ENCODE measurements at regions not wholly inside any gene's neighbourhood (a gene's known extent, or its start where the extent isn't known, plus 50 kb on each side); places are given as distances from the start of the nearest gene placed in this dataset.

GRCh38 chr14:89489761-89490437 lies 72.9 kb upstream of the FOXN3 start:
- peaks cover 4% of the 10 kb centered on the region for H3K27me3 ChIP-seq (ENCODE audit: insufficient read depth, low read length)
- peak; percentile 62 for DNase-seq (ENCODE audit: insufficient read length, low spot score, missing footprints)
- H3K27ac ChIP-seq (ENCODE audit: low read depth, low read length) = no peak overlapping the region
- peak overlapping the region; percentile 32 for H2AFZ ChIP-seq (ENCODE audit: low read length)
- H3K9me3 ChIP-seq (ENCODE audit: low read depth, low read length) = no peaks in the 10 kb centered on the region
- H3K4me2 ChIP-seq (ENCODE audit: insufficient read depth, low read length) = peak overlapping the region; percentile 58
- H3K4me1 ChIP-seq (ENCODE audit: insufficient read depth, low read length) = no peaks in the 10 kb centered on the region
- H3K4me3 ChIP-seq (ENCODE audit: insufficient read depth, low read length) = peak overlapping the region; percentile 47
- no peaks in the 10 kb centered on the region for H3K79me2 ChIP-seq (ENCODE audit: insufficient read depth, low read length)
- no peak for TF ChIP-seq CTCF (IDR thresholded peaks at IDR 0.05; ENCODE audit: extremely low read depth, low read depth, low read length)
- H4K20me1 ChIP-seq (ENCODE audit: insufficient read depth, low read length) = peaks cover 2% of the 10 kb centered on the region
- H3K36me3 ChIP-seq (ENCODE audit: insufficient read depth, low read length) = no peaks in the 10 kb centered on the region

- Histone ChIP-seq H3K4me3 (ENCODE audit: insufficient read depth, low read length) (no peak overlapping the region), H4K20me1 (ENCODE audit: insufficient read depth, low read length) (no peaks in the 10 kb centered on the region), H3K36me3 (ENCODE audit: insufficient read depth, low read length) (no peaks in the 10 kb centered on the region), H3K4me2 (ENCODE audit: insufficient read depth, low read length) (no peak overlapping the region), H3K4me1 (ENCODE audit: insufficient read depth, low read length) (no peaks in the 10 kb centered on the region), H3K27me3 (ENCODE audit: insufficient read depth, low read length) (no peaks in the 10 kb centered on the region), H3K79me2 (ENCODE audit: insufficient read depth, low read length) (no peaks in the 10 kb centered on the region), H3K27ac (ENCODE audit: low read depth, low read length) (no peak overlapping the region), H3K9me3 (ENCODE audit: low read depth, low read length) (no peaks in the 10 kb centered on the region), H2AFZ (ENCODE audit: low read length) (no peak overlapping the region)
- TF ChIP-seq CTCF (IDR thresholded peaks at IDR 0.05; ENCODE audit: extremely low read depth, low read depth, low read length) = no peak
- DNase-seq (ENCODE audit: insufficient read length, low spot score, missing footprints) = no peak
Measured at GRCh38 chr14:89486961-89487360, 69.9 kb upstream of the FOXN3 start.

GRCh38 chr14:89486505-89486904 lies 69.5 kb upstream of the FOXN3 start:
- DNase-seq (ENCODE audit: insufficient read length, low spot score, missing footprints) = no peak
- no peaks in the 10 kb centered on the region for H3K9me3 ChIP-seq (ENCODE audit: low read depth, low read length)
- no peaks in the 10 kb centered on the region for H3K4me1 ChIP-seq (ENCODE audit: insufficient read depth, low read length)

GRCh38 chr14:89485264-89485663 lies 68.2 kb upstream of the FOXN3 start:
- no peaks in the 10 kb centered on the region for H4K20me1 ChIP-seq (ENCODE audit: insufficient read depth, low read length)
- H3K79me2 ChIP-seq (ENCODE audit: insufficient read depth, low read length) = no peaks in the 10 kb centered on the region
- no peak for DNase-seq (ENCODE audit: insufficient read length, low spot score, missing footprints)
- H3K27me3 ChIP-seq (ENCODE audit: insufficient read depth, low read length) = no peaks in the 10 kb centered on the region
- no peak overlapping the region for H2AFZ ChIP-seq (ENCODE audit: low read length)
- no peak overlapping the region for H3K4me2 ChIP-seq (ENCODE audit: insufficient read depth, low read length)
- no peak overlapping the region for H3K27ac ChIP-seq (ENCODE audit: low read depth, low read length)
- H3K4me1 ChIP-seq (ENCODE audit: insufficient read depth, low read length) = no peaks in the 10 kb centered on the region
- no peak overlapping the region for H3K4me3 ChIP-seq (ENCODE audit: insufficient read depth, low read length)
- TF ChIP-seq CTCF (IDR thresholded peaks at IDR 0.05; ENCODE audit: extremely low read depth, low read depth, low read length) = no peak
- no peaks in the 10 kb centered on the region for H3K36me3 ChIP-seq (ENCODE audit: insufficient read depth, low read length)
- H3K9me3 ChIP-seq (ENCODE audit: low read depth, low read length) = no peaks in the 10 kb centered on the region

More at GRCh38 chr14:89486505-89486904, 69.5 kb upstream of the FOXN3 start:
- no peaks in the 10 kb centered on the region for H3K36me3 ChIP-seq (ENCODE audit: insufficient read depth, low read length)
- H3K4me3 ChIP-seq (ENCODE audit: insufficient read depth, low read length) = no peak overlapping the region
- no peak for TF ChIP-seq CTCF (IDR thresholded peaks at IDR 0.05; ENCODE audit: extremely low read depth, low read depth, low read length)
- H3K27ac ChIP-seq (ENCODE audit: low read depth, low read length) = no peak overlapping the region
- no peak overlapping the region for H3K4me2 ChIP-seq (ENCODE audit: insufficient read depth, low read length)
- H3K79me2 ChIP-seq (ENCODE audit: insufficient read depth, low read length) = no peaks in the 10 kb centered on the region
- H3K27me3 ChIP-seq (ENCODE audit: insufficient read depth, low read length) = no peaks in the 10 kb centered on the region
- no peaks in the 10 kb centered on the region for H4K20me1 ChIP-seq (ENCODE audit: insufficient read depth, low read length)
- no peak overlapping the region for H2AFZ ChIP-seq (ENCODE audit: low read length)

Data from osteoblast (primary cell).